HG03521 (cell line): ENCODE measurements at regions not wholly inside any gene's neighbourhood (a gene's known extent, or its start where the extent isn't known, plus 50 kb on each side); places are given as distances from the start of the nearest gene placed in this dataset.

Experiments
- ATAC-seq: cut with Tn5 transposase; IDR thresholded peaks from one replicate; pipeline ENCODE4 v1.9.1; 2021; ENCODE audit warnings: mild to moderate bottlenecking, moderate library complexity; ENCODE audit not compliant: unreplicated experiment

DNA sequence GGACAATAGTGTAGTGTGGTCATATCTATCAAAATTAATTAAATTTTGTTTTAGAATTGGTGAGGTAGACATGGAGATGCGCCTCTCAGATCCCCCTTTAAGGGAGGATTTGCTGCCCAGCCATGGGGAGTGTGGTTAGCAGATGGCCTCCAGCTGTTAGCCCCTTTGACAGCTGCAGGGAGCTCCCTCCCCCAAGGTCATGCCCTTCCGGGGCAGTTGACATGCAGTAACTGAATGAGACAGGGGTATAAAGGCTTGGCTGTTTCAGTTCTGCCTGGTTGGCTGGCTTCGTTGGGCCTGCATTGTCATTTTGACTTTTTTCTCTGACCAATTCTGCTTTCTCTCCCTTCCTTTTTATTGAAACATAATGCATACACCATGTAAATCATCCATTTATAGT lies 291.5 kb upstream of the SRRM4 start:
- peak; percentile 86 for ATAC-seq

DNA sequence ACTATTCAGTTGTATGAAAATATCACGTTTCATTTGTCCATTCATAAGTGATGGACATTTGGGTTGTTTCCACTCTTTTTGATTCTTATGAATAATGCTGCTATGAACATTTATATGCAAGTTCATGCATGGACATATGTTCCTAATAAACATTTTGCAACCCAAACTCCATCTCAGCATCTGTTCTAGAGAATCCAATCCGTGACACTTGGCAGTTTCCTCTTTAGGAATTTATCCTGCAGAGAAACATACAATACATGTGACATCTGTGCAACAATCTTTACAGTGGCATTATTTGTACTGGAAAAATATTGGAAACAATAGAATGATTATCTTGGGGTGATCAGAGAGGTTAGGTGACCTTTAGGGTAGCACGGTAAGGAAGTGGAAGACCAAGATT lies 290.8 kb upstream of the SRRM4 start:
- ATAC-seq, result no peak

DNA sequence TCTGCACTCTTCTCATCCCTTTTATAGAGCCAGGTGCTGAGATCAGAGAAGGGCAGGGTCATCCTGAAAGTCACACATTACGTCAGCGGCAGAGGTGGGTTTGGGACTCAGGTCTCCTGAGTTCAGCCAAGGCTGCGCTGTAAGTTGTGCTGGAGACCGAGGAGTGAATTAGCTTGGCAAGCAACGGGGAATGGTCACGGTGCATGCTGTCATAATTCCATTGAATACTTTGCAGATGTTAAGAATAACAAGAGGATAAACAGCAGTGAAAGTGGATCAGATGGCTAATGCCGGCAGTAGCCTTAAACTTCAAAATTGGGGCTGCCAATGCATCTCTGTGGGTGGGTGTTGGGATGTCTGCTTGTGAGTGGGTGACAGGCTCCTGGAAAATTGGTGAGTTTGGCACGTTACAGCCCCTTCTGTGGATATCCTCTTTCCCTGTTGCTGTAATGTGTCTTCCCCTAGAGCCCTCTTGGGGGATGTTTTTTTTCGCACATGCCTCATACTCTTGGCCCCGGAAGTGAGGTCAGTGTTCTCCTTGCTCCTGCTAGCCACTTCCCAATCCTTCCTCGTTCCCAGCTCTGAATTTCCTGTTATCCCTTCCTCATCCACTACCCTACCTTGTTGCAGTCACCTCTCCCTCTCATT lies 287.1 kb upstream of the SRRM4 start:
- ATAC-seq, result no peak

DNA sequence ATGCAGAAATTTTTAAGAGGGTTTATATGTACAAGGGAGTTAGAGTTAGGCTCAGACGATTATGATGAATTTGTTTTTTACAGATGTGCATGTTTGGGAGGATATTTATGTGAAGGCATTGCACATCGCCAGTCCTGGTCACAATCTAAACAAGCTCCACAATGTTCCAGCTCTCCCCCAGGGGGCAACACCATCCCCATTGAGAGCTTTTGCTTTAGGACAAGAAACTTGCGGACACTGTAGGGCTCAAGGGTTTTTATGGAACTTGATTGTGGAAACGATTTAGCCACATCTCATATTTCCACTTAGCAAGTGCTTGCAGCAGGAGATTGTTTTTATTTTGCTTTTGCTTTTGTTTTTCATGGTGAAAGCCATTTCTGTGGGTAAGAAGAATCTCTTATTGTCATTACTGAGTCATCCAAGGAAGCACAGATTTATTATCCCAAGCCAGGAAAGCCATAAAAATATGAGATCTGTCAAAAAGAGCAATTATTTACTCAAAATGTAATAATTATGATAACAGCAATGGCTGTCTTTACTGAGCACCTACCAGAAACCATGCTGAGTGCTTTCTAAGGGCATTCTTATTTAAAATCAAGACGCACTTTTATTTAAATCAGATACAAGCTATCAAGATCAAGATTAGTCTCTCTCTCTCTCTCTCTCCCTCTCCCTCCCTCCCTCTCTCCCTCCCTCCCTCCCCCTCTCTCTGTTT lies 276.7 kb upstream of the SRRM4 start:
- no peak for ATAC-seq

DNA sequence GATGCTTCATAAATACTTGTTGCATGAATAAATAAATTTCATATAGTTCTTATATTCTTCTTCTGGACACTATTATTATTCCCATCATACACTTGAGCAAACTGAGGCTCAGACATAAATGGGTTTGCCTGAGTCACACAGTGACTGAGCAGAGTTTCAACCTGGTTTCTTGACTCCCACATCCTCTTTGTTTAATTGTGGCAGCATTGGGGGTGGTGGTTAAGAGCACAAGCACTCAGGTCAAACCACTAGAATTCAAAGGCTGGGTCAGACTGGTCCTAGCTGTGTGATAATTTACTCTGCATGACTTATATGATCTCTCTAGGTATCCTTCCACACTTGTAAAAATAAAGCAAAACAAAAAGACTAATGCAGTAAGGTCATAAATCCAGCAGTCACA lies 274.9 kb upstream of the SRRM4 start:
- no peak for ATAC-seq

DNA sequence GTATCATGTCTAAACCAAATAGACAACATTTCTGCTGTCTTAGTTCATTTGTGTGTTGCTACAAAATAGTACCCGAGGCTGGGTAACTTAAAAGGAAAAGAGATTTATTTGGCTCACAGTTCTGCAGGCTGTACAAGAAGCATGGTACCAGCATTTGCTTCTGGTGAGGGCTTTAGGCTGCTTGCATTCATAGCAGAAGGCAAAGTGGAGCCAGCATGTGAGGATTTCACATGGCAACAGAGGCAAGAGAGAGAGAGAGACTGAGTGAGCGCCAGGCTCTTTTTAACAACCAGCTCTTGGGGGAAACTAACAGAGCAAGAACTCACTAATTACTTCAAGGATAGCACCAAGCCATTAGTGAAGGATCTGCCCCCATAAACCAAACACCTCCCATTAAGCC lies 271.4 kb upstream of the SRRM4 start:
- no peak for ATAC-seq

DNA sequence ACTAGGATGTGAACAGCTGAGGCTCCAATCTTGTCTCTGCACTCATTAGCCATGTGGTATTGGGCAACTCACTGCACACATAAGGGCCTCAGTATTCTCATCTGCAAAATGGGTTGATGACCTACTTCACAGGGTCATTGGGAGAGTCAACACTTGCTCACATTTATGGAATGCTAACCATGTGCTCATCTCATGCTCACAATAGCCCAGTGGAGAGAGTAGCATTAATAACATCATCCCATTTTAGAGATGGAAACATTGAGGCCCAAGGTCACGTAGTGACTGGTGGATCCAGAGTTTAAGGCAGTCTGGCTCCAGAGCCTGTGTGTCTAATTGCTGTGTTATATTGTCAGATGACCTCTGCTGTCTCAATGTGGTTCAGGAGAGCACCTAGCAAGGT lies 270.2 kb upstream of the SRRM4 start:
- ATAC-seq, result no peak

DNA sequence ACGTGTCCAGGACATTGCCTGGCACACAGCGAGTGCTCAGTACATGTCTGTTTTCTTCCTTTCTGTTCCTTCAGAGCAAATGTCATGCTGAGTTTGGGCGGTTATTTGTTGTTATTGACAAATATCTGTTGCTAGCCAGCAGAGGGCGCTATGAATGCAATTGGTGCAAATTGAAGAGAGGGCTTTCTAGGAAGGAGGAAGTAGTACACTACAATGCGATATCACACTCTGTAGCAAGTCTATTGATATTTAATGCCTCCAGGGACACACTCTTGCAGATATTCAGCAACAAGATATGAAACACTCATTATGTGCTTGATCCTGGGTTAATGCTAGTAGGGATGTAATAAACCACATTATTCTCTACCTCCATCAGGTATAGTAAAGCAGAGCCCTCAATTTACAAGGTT lies 267.3 kb upstream of the SRRM4 start:
- ATAC-seq, result no peak

DNA sequence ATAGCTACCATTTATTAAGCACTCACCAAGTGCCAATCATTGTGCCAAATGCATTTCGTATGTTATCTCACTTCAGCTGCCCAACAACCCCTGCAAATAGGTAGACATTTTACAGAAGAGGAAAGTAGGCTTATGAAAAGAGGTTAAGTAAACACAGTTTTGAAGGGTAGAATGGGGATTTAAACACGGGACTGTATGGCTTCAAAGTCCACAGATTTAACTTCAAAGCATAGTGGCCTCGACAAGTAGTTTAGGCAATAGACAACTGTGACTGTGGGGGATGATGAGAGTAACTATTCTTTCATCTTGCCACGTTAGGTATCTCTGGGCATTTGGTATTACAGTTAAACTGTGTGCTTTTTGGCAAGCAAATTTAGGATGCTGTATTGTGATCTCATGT lies 266.8 kb upstream of the SRRM4 start:
- no peak for ATAC-seq

DNA sequence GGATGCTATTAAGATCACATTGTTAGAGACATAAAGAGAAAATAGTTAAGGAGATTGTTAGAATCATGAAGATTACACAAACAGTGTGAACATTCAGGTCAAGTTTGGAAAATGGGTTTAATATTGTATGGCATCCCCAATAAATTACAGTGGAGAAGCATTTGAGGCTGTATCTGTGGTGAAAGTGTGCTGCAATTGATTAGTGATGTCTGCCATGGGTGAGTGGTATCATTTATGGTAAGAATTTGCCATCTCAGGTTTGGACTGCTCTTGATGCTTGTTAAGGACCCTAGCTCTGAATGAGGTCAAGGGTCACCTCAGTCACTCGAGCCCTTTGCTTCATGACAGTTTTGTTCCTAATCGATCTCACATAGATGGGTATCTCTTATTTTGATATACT lies 265.7 kb upstream of the SRRM4 start:
- ATAC-seq, result no peak

DNA sequence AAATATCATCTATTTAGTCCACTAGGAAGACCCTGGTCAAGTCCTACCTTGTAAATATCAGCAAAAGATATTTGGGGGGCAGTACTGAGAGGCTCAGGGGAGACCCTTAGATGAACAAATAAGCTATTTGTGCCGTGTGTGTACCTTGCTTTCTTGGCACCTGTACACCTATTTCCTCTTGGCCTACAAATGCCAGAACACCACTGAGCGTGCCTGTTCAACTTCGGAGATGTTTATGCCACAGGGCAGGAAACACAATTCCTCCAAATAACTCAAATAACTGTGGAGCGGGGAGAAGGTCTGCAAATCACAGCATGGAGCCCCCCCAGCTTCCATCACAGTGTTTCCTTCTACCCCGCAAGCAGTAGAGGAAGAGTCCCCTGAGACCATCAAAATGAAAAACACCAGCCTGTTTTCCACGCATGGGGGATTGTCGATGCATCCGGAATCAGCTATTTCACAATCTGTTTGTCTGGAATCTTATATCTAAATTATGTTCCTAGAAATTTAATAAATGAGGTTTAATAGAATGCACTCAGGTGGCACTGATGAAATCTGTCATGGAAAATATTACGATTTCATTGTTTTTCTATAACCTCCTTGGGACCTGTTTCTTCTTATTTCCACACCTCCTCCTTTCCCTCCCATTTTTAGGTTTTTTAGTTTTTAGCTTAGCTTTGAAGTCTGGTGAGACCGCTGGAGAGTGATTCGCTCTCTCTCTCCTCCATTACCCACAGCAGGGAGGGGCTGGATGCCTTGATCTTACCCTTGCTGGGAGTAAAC lies 254.0 kb upstream of the SRRM4 start:
- ATAC-seq, result no peak

DNA sequence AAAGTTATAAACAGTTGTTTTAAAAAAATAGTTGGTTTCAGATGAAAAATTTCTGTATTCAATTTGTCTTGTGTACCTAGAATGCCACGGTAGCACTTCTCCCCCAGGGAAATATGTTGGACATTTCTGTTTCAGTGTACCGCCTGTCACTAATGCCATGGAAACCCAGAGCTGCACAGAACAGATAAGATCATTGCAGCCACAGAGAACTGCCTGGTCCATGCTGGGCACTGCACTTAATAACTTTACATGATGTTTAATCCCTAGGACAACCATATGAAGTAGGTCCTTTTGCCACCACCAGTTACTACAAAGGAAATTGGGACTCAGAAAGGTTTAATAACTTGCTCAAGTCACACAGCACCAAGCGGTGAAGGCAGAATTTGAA lies 253.4 kb upstream of the SRRM4 start:
- ATAC-seq, result no peak

DNA sequence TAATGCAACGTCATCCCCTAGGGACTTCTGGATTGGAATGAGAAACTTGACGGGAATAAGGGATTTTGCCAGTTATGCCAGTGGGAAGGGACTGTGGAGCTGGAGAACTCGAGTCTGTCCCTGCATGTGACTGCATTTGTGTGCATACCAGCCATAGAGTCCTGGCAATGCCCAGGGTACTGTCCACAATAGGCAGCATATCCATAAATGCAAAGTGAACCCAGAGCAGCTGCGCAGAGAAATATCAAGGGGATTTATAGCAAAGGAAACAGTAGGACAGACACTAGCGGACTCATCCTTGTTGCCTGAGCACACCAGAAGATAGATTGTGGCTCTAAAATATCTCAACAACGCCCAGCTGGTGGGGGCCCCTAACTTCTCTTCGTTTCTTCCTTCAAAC lies 247.1 kb upstream of the SRRM4 start:
- no peak for ATAC-seq

DNA sequence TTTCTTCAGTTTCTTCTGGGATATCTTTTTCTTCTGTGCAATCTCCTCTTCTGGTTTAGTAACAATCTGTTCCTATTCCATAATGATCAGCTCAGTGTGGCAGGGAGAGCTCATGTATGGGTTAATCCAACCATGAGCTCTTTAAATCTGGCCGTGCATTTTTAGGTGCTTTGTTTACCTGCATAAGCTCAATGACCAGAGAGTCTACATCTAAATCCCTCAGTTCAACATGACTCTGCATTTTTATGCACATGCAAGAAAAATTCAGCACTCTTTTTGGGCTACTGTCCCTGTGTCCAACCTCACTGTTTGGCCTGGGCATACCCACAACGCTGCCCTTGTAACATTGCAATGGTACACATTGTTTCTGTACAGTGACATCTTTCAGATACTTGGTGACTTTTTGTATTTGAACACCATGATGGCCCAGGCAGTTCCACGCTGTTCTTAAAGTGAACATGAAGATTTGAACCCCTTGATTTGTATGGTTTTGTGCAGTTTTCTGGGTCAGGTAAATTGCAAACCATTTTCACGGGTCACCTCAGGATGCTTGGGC lies 243.3 kb upstream of the SRRM4 start:
- ATAC-seq, result no peak

DNA sequence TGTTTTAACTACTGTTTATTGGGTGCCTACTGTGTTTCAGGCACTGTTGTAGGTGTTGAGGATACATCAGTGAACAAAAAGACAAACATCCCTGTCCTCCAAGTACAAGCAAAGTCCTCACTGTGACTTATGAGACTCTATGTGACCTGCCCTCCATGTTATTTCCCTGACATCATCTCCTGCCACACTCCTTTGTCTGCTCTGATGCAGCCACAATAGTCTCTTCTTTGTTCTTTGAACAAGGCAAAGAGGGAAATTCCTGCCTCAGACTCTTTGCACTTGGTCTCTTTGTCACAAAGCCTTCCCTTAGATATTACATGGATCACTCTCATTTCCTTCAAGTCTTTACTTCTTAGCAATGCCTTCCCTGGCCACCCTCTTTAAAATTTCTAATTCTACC lies 240.1 kb upstream of the SRRM4 start:
- no peak for ATAC-seq

DNA sequence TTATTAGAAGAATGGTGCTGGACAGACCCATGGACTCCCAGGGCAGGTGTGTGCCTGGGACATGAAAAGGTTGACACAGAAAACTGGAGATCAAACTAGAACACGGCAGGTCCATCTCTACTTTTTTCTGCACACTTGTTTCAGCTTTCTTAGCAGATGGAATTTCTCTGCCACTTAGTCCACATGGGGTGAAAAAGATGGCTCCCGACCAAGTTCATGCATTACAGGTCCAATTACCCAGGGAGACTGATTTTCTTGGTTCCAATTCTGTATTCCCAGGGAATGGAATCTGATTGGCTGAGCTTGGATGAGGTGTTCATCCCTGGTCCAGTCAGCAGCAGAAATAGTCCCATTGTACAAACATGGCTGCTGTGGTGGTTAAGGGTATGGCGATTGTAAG lies 238.9 kb upstream of the SRRM4 start:
- ATAC-seq, result no peak

DNA sequence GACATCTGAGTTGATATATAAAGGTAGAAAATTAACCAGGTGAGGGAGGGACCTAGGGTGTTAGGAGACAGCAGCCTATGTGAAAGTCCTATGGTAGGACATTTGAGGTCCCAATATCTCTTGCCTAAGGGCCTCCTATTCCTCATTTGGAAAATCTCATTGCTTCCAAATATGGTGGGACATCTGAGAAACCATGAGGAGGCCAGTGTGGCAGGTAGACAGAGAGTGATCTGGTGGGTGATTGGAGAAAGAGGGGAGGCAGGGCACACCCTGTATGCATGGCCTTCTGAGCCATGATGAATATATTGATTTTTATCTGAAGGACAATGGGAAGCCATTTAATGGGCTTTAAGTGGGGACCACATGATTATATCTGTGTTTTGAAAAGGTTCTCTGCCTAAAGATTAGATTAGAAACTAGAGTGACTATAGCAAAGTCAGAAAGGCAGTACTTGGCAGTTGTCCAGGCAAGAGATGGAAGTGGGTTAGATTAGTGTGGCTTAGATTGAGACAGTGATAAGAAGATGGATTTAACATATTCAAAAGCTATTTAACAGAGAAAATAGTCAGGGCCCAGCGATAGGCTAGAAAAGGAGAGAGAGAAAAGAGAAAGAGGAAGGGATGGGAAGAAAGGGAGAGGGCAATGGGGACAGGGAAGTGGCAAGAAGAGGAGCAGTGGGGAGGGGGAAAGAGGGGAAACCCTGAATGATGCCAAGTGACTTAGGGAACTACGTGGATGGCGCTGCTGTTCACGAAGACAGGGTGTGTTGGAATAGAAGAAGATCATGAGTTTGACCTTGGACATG lies 237.2 kb upstream of the SRRM4 start:
- ATAC-seq, result no peak

DNA sequence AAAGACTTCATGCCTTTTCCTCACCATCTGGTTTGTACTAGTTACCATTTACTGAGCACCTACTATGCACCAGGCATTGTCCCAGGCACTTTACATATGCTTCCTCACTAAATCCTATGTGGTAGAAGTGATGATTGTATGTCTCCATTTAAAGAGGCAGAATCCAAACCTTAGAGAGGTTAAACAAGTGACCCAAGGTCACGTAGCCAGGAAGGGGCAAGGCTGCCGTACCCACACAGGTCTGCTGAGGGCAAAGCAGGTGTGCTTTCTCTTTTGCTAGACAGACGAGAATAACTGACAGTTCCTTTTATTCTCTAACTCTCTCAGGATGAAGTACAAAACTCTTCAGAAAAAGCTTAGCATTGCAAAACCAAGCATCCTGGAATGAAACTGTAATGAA lies 235.2 kb upstream of the SRRM4 start:
- no peak for ATAC-seq

DNA sequence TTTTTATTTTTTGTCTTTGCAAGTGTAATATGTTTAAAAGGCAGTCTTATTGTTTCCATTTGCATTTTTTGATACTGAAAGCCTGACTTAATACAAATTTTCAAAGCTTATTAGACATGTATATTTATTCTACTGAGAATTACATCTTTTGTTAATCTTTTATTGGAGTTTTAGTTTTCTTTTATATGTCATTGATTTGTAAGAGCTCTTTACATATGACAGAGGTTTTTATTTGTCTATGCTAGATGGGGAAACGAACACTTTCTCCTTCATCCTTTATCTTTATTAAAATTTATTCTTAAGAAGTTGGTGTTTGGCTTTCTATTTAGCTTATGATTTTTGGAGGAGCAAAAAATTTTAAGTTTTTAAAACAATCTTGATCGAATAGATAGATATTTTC lies 234.4 kb upstream of the SRRM4 start:
- no peak for ATAC-seq

DNA sequence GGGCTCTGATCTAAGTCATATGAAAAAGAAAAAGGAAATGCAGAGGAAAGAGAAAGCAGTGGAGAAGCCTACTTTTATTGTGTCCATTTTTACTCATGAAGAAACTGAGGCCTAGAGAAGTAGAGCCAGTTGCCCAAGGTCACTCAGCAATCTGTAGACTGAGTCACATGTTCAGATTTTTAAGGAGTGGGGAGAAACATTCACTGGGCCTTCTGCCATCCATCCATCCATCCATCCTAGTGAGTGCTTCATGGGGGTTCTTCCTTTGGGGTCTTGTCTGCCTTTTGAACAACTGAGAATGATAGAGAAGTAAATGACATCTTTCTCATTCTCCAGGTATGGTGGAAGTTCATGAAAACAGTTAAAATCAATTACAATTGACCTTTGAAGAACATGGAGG lies 233.6 kb upstream of the SRRM4 start:
- ATAC-seq, result no peak
